OCI-LY7 (cell line): ENCODE measurements at regions not wholly inside any gene's neighbourhood (a gene's known extent, or its start where the extent isn't known, plus 50 kb on each side); places are given as distances from the start of the nearest gene placed in this dataset.

Experiments used
- BruUV-seq: library from RNA; stranded (reverse); fragments of 400-500 nt; replicated peaks from 2 replicates; lab custom pipeline; 2021; lab: Mats Ljungman, UMichigan
- CTCF ChIA-PET: fragments of 300-600 bp; sonication (Branson Sonifier 250); formaldehyde crosslinking; loops from one replicate; lab custom pipeline; 2022; ENCODE audit warnings: antibody characterized with exemption; ENCODE audit not compliant: unreplicated experiment; lab: Charles Lee
- POLR2A ChIA-PET: fragments of 300-600 bp; sonication (Branson Sonifier 250); formaldehyde crosslinking; loops from one replicate; lab custom pipeline; 2022; ENCODE audit warnings: antibody characterized with exemption; lab: Charles Lee
- DNase-seq: peaks from one replicate; pipeline ENCODE4 v3.0.0-alpha.2; 2015; ENCODE audit warnings: low spot score
- H2AFZ ChIP-seq: fragments of 200-600 bp; sonication (generic), shearing (Covaris generic); 2 replicates; pipeline ENCODE4 v1.6.1; 2014; ENCODE audit warnings: mild to moderate bottlenecking, antibody characterized with exemption, low read length, moderate library complexity
- H3K27ac ChIP-seq: fragments of 200-600 bp; sonication (generic); 2 replicates; pipeline ENCODE4 v1.5.1; 2014; ENCODE audit warnings: mixed run types, low read depth, mild to moderate bottlenecking, moderate library complexity, low read length, inconsistent platforms; ENCODE audit not compliant: poor library complexity, severe bottlenecking
- H3K36me3 ChIP-seq: fragments of 200-600 bp; sonication (generic); 2 replicates; pipeline ENCODE4 v1.6.1; 2014; ENCODE audit warnings: mild to moderate bottlenecking, antibody characterized with exemption, low read length, moderate library complexity, mixed read lengths; ENCODE audit not compliant: insufficient read depth
- H3K4me1 ChIP-seq: fragments of 200-600 bp; sonication (generic); 2 replicates; pipeline ENCODE4 v1.5.1; 2014; ENCODE audit warnings: mild to moderate bottlenecking, low read length; ENCODE audit not compliant: insufficient read depth, poor library complexity, severe bottlenecking
- H3K4me2 ChIP-seq: fragments of 200-600 bp; sonication (generic); 2 replicates; pipeline ENCODE4 v1.6.1; 2014; ENCODE audit warnings: mild to moderate bottlenecking, low read length
- H3K4me3 ChIP-seq: fragments of 200-600 bp; sonication (generic); 2 replicates; pipeline ENCODE4 v1.5.1; 2014; ENCODE audit warnings: mild to moderate bottlenecking, low read depth, low read length; ENCODE audit not compliant: poor library complexity, severe bottlenecking
- H3K79me2 ChIP-seq: fragments of 200-600 bp; sonication (generic); 2 replicates; pipeline ENCODE4 v1.6.1; 2016; ENCODE audit warnings: low read depth, mild to moderate bottlenecking, low read length, moderate library complexity, mixed read lengths; ENCODE audit not compliant: insufficient read depth
- H3K9me2 ChIP-seq: fragments of 200-600 bp; sonication (generic); 2 replicates; pipeline ENCODE4 v1.6.1; 2016; ENCODE audit warnings: mild to moderate bottlenecking, low read length, mixed read lengths; ENCODE audit not compliant: insufficient read depth
- H3K9me3 ChIP-seq: fragments of 200-600 bp; sonication (generic); 2 replicates; pipeline ENCODE4 v1.6.1; 2014; ENCODE audit warnings: mild to moderate bottlenecking, mixed run types, low read length, mixed read lengths
- H4K20me1 ChIP-seq: fragments of 200-600 bp; sonication (generic); 2 replicates; pipeline ENCODE4 v1.6.1; 2014; ENCODE audit warnings: mild to moderate bottlenecking, antibody characterized with exemption, low read length, moderate library complexity, mixed read lengths; ENCODE audit not compliant: insufficient read depth
- EZH2phosphoT487 ChIP-seq: fragments of 200-600 bp; sonication (generic); IDR thresholded peaks from 2 replicates; pipeline ENCODE4 v1.6.1; 2018; ENCODE audit warnings: low read depth, borderline replicate concordance, mild to moderate bottlenecking, mixed run types, antibody characterized with exemption, low read length, moderate library complexity, mixed read lengths
- intact Hi-C: fragments of 100-400 bp; cut with micrococcal nuclease; formaldehyde crosslinking; loops from one replicate; pipeline ENCODE4 v1.10.0; 2022; ENCODE audit not compliant: unreplicated experiment
- TF ChIP-seq, protein P1 (sequence below): fragments of 200-600 bp; sonication (generic); conservative IDR thresholded peaks from 2 replicates; pipeline ENCODE4 v1.5.1; 2014; ENCODE audit warnings: mild to moderate bottlenecking, antibody characterized with exemption, low read length, moderate library complexity, mixed read lengths

DNA sequence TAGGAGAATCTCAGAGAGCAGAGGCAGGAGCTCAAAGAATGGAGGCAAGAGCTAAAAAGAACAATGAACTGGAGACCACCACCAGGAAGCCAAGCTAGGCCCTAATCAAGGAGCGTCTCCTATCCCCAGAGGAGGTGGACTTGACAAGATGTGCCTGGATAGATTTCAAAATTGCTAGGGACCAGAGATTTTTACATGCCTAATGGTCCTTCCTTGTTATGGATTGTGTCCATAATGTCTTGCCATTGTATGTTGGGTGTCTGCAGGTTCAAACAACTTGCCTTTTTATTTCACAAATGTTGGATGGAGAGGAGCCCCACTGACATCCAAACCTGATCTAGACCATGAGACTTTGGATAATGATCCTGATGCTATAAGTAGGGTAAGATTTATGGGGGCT, 88.2 kb upstream of the TP53I11 start:
- CTCF ChIA-PET, result interaction anchor here (0.8 kb wide), 1 partner anchor 42 kb away, joined by 3 read pairs; no protein-coding TSS in a partner anchor
- H3K79me2 ChIP-seq, result no peaks in the 10 kb centered on the region
- no peak overlapping the region for H3K4me2 ChIP-seq
- H3K9me3 ChIP-seq, result peaks cover 15% of the 10 kb centered on the region; the same call in 1 of the 2 replicates
- peaks cover 3% of the 10 kb centered on the region for H3K4me1 ChIP-seq
- no peak for TF ChIP-seq EZH2phosphoT487
- TF ChIP-seq, protein P1, sequence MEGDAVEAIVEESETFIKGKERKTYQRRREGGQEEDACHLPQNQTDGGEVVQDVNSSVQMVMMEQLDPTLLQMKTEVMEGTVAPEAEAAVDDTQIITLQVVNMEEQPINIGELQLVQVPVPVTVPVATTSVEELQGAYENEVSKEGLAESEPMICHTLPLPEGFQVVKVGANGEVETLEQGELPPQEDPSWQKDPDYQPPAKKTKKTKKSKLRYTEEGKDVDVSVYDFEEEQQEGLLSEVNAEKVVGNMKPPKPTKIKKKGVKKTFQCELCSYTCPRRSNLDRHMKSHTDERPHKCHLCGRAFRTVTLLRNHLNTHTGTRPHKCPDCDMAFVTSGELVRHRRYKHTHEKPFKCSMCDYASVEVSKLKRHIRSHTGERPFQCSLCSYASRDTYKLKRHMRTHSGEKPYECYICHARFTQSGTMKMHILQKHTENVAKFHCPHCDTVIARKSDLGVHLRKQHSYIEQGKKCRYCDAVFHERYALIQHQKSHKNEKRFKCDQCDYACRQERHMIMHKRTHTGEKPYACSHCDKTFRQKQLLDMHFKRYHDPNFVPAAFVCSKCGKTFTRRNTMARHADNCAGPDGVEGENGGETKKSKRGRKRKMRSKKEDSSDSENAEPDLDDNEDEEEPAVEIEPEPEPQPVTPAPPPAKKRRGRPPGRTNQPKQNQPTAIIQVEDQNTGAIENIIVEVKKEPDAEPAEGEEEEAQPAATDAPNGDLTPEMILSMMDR, result no peak
- DNase-seq, result no peak
- POLR2A ChIA-PET, result interaction anchor here (0.7 to 1.3 kb wide), 2 partner anchors 16 to 103 kb away, joined by 3 to 4 read pairs; no protein-coding TSS in a partner anchor
- H3K36me3 ChIP-seq, result no peaks in the 10 kb centered on the region; the same call in 1 of the 2 replicates
- intact Hi-C loops, result no loop called here
- no TSS peak for BruUV-seq
- no peak overlapping the region for H3K4me3 ChIP-seq
- no peaks in the 10 kb centered on the region for H4K20me1 ChIP-seq
- H2AFZ ChIP-seq, result no peak overlapping the region
- H3K27ac ChIP-seq, result no peak overlapping the region
- no peaks in the 10 kb centered on the region for H3K9me2 ChIP-seq

- H3K79me2 ChIP-seq, result no peaks in the 10 kb centered on the region
- H4K20me1 ChIP-seq, result no peaks in the 10 kb centered on the region
- no peaks in the 10 kb centered on the region for H3K4me1 ChIP-seq
- no peaks in the 10 kb centered on the region; the same call in 1 of the 2 replicates for H3K36me3 ChIP-seq
- H3K9me2 ChIP-seq, result no peaks in the 10 kb centered on the region
- DNase-seq, result no peak
- ChIA-PET POLR2A (no interaction called here), CTCF (no interaction called here)
- intact Hi-C loops, result no loop called here
- H3K27ac ChIP-seq, result no peak overlapping the region
- H3K9me3 ChIP-seq, result peaks cover 11% of the 10 kb centered on the region; the same call in 1 of the 2 replicates
- H3K4me3 ChIP-seq, result no peak overlapping the region
- no TSS peak for BruUV-seq
- no peak overlapping the region for H2AFZ ChIP-seq
- no peak for TF ChIP-seq EZH2phosphoT487
- TF ChIP-seq, protein P1, result no peak
- H3K4me2 ChIP-seq, result no peak overlapping the region
Measured at GRCh38 chr11:45041596-45041995, 90.9 kb upstream of the TP53I11 start.

DNA sequence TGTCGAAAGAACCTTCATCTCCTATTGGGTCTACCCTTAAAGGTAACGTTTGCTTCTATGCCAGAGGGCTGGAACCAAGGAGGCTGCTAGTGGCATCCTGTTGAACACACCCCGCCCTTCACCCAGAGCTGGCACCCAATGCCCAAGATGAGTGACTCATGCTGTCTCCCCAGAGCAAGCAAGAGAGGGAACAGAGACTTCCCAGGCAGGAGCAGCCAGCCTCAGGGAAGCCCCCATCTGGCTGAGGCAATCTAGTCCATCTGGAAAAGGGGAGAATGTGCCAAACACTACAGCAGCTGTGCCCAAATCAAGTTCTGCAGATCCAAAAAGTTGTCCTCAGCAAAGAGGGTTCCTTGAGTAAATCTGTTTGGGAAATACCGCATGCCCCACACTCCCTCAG, 91.9 kb upstream of the TP53I11 start:
- H3K36me3 ChIP-seq, result no peaks in the 10 kb centered on the region; the same call in 1 of the 2 replicates
- no peak overlapping the region for H3K4me3 ChIP-seq
- no peak overlapping the region for H3K4me2 ChIP-seq
- no peaks in the 10 kb centered on the region for H3K4me1 ChIP-seq
- H3K9me3 ChIP-seq, result peaks cover 11% of the 10 kb centered on the region; the same call in 1 of the 2 replicates
- intact Hi-C loops, result no loop called here
- H3K27ac ChIP-seq, result no peak overlapping the region
- TF ChIP-seq, protein P1, result no peak
- no peak for TF ChIP-seq EZH2phosphoT487
- no peak for DNase-seq
- no TSS peak for BruUV-seq
- POLR2A ChIA-PET, result interaction anchor here (0.7 kb wide), 1 partner anchor 66 kb away, joined by 3 read pairs; no protein-coding TSS in a partner anchor
- H4K20me1 ChIP-seq, result no peaks in the 10 kb centered on the region
- no peaks in the 10 kb centered on the region for H3K79me2 ChIP-seq
- CTCF ChIA-PET, result no interaction called here
- no peak overlapping the region for H2AFZ ChIP-seq
- no peaks in the 10 kb centered on the region for H3K9me2 ChIP-seq
